Transverse colon (tissue), 3 donors: ENCODE measurements at regions not wholly inside any gene's neighbourhood (a gene's known extent, or its start where the extent isn't known, plus 50 kb on each side); places are given as distances from the start of the nearest gene placed in this dataset.

Experiments used
- EP300 ChIP-seq: sonication (generic); formaldehyde crosslinking; IDR thresholded peaks from one replicate; pipeline ENCODE4 v1.6.1; 2017; ENCODE audit warnings: antibody characterized with exemption, low read depth
- POLR2A ChIP-seq: fragments of 450-650 bp; IDR thresholded peaks from one replicate; pipeline ENCODE4 v1.6.1; 2016; ENCODE audit warnings: antibody characterized with exemption, mild to moderate bottlenecking, moderate library complexity
- POLR2AphosphoS5 ChIP-seq, 3 donors: sonication (generic); formaldehyde crosslinking; IDR thresholded peaks; one replicate each; pipeline ENCODE4 v1.6.1; 2016; ENCODE audit warnings: antibody characterized with exemption in 3 of 3

DNA sequence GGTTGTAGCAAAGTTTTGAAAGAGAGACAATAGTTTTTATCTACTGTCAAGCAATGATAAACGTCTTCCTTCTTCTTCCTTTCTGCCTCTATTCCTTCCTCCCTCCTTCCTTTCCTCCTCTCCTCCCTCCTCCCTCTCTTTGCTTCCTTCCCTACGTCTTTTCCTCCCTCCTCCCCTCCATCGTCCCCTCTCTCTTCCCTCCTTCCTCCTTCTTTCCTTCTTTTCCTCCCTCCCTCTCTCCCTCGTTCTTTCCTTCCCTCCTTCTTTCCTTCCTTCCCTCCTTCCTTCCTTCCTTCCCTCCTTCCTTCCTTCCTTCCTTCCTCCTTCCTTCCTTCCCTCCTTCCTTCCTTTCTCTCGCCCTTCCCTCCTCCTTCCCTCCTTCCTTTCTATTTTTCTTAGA, 82.8 kb upstream of the KCNA1 start:
- no peak for TF ChIP-seq POLR2A
- TF ChIP-seq EP300, result no peak
- no peak for TF ChIP-seq POLR2AphosphoS5 (IDR thresholded peaks at IDR 0.05)
